ENCODE measurements at regions not wholly inside any gene's neighbourhood (a gene's known extent, or its start where the extent isn't known, plus 50 kb on each side); places are given as distances from the start of the nearest gene placed in this dataset.

GRCh38 chr10:14468023-14468441, 137.3 kb upstream of the FRMD4A start:
- Histone ChIP-seq H3K27ac (no peak overlapping the region), H3K4me3 (no peak overlapping the region)

- Histone ChIP-seq H3K4me3 (no peak overlapping the region), H3K27ac (no peak overlapping the region)
These were observed 135.5 kb upstream of the FRMD4A start for GRCh38 chr10:14466257-14466656.

GRCh38 chr10:14460447-14460846, 129.7 kb upstream of the FRMD4A start:
- H3K27ac ChIP-seq: no peak overlapping the region

GRCh38 chr10:14459665-14460064, 128.9 kb upstream of the FRMD4A start:
- no peak overlapping the region for H3K27ac ChIP-seq

More at GRCh38 chr10:14460447-14460846, 129.7 kb upstream of the FRMD4A start:
- H3K4me3 ChIP-seq: no peak overlapping the region

GRCh38 chr10:14456870-14457266, 126.1 kb upstream of the FRMD4A start:
- Histone ChIP-seq H3K4me3 (no peak overlapping the region), H3K27ac (no peak overlapping the region)

More at GRCh38 chr10:14459665-14460064, 128.9 kb upstream of the FRMD4A start:
- H3K4me3 ChIP-seq: no peak overlapping the region

- Histone ChIP-seq H3K27ac (no peak overlapping the region), H3K4me3 (no peak overlapping the region)
These were observed 125.6 kb upstream of the FRMD4A start for GRCh38 chr10:14456218-14456869.

GRCh38 chr10:14454629-14455028, 123.9 kb upstream of the FRMD4A start:
- Histone ChIP-seq H3K4me3 (no peak overlapping the region), H3K27ac (no peak overlapping the region)

- H3K4me3 ChIP-seq: no peak overlapping the region
These were observed 123.5 kb upstream of the FRMD4A start for GRCh38 chr10:14454206-14454605.

GRCh38 chr10:14453593-14453992, 122.9 kb upstream of the FRMD4A start:
- H3K4me3 ChIP-seq: no peak overlapping the region
- H3K27ac ChIP-seq: no peak overlapping the region

More at GRCh38 chr10:14454206-14454605, 123.5 kb upstream of the FRMD4A start:
- no peak overlapping the region for H3K27ac ChIP-seq

- H3K27ac ChIP-seq: no peak overlapping the region
- no peak overlapping the region for H3K4me3 ChIP-seq
These were observed 120.6 kb upstream of the FRMD4A start for GRCh38 chr10:14451341-14451740.

- Histone ChIP-seq H3K27ac (no peak overlapping the region), H3K4me3 (no peak overlapping the region)
These were observed 119.3 kb upstream of the FRMD4A start for GRCh38 chr10:14450041-14450491.

- Histone ChIP-seq H3K27ac (no peak overlapping the region), H3K4me3 (no peak overlapping the region)
These were observed 118.6 kb upstream of the FRMD4A start for GRCh38 chr10:14449293-14449815.

- Histone ChIP-seq H3K4me3 (no peak overlapping the region), H3K27ac (no peak overlapping the region)
These were observed 117.7 kb upstream of the FRMD4A start for GRCh38 chr10:14448197-14448990.

- Histone ChIP-seq H3K27ac (no peak overlapping the region), H3K4me3 (no peak overlapping the region)
These were observed 116.5 kb upstream of the FRMD4A start for GRCh38 chr10:14447094-14447839.

- H3K4me3 ChIP-seq: no peak overlapping the region
- no peak overlapping the region for H3K27ac ChIP-seq
These were observed 108.9 kb upstream of the FRMD4A start for GRCh38 chr10:14439451-14440259.

GRCh38 chr10:14438576-14438975, 107.9 kb upstream of the FRMD4A start:
- no peak overlapping the region for H3K27ac ChIP-seq
- no peak overlapping the region for H3K4me3 ChIP-seq

GRCh38 chr10:14438057-14438456, 107.3 kb upstream of the FRMD4A start:
- H3K4me3 ChIP-seq: no peak overlapping the region
- H3K27ac ChIP-seq: no peak overlapping the region

GRCh38 chr10:14435976-14436632, 105.4 kb upstream of the FRMD4A start:
- H3K27ac ChIP-seq: no peak overlapping the region
- H3K4me3 ChIP-seq: no peak overlapping the region

- Histone ChIP-seq H3K4me3 (no peak overlapping the region), H3K27ac (no peak overlapping the region)
These were observed 102.4 kb upstream of the FRMD4A start for GRCh38 chr10:14433147-14433546.
